NOMO-1 treated with DMSO at 0.1 percent for 48 hours (cell line): ENCODE measurements at regions not wholly inside any gene's neighbourhood (a gene's known extent, or its start where the extent isn't known, plus 50 kb on each side); places are given as distances from the start of the nearest gene placed in this dataset.
"Not testable (repeated sequence)": the region's sequence is repeated elsewhere in the genome, so short reads cannot be mapped to it uniquely, and the experiment has no call there.

Experiments
- DNase-seq: peaks from one replicate; lab custom pipeline; 2025; ENCODE audit not compliant: unreplicated experiment; lab: John Stamatoyannopoulos, UW

DNA sequence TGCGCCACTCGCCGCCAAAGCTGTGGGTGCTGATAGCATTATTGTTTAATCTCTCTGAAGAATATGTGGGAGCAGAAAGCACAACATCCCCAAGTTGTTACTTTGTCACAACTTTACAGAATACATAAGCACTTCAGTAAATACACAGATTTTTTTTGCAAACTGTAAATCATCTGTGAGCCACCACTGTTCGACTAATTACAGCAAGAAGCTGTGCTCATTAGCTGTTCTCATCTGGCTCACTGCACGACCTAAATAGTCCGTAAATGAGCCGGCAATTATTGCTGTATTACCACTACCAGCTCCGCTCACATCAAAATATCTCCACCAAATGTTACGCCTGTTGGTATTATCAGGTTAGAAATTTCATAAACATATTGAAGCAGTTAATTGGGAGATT lies 228.9 kb upstream of the PRKD1 start:
- no peak for DNase-seq

DNA sequence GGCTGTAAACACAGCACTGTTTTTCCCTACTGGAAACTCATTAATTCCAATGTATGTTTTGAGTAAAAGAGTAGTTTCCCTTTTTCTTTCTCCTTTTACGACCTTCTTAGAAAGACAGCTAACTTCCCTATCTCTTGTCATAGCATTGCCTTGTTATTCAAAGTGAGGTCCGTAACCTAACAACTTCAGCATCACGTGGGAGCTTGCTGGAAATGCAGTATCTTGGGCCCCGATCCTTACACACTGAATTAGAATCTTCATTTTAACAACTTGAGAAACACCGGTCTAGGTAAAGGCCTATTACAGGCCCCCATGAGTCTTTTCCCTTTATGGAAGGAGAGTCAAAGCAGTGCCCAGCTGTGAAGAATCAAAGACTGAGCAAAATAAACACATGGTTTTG lies 230.7 kb upstream of the PRKD1 start:
- no peak for DNase-seq

DNA sequence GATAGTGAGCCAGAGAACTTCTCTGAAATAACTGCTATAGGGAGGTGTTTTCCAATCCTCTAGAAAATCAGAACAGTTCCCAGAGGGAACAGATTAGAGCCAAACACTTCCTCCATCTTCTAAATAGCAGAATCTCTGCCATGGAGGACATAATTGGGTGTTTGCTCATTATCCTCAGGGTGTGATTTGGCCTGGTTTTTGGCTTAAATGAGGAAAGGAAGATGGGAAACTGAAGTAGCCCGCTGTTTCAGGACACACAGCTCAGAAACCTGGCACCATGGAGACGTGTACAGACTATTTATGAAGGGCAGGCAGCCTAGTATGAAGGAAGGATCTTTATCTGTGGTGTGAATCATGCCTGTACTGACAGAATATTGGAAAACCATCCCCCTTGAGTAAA lies 231.7 kb upstream of the PRKD1 start:
- DNase-seq: no peak

DNA sequence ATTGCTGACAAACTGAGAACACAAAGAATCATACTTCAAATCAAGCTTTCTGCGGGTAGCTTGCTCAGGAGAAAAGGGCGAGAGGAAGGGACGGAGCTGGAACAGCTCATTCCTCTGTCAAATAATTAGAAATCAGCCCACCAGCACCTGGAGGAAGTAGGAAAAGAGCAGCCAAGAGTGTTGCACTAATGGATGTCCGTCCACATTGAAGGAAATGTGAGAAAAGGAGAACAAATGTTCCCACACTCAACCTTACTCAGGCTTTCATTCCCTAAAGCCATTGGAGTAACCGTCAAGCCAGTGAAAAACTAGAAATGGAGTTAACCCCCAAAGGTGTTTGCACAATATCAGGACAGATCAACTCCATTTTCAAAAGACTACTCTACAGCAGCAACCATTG lies 233.0 kb upstream of the PRKD1 start:
- no peak for DNase-seq

DNA sequence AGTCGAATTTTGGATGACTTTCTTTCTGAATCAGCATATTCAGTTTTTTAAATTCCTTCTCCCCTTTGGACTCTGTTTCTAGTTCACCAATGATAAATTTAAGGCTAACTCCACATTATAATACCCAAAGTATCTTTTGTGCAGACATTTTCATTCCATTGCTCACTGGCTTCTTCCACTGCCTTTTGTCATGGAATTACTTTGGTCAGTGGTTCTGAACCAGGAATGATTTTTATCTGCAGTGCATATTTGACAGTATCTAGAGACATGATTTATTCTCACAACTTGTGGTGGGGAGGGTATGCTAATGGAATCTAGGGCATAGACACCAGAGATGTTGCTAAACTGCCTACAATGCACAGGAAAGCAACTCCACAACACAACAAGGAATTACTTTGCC lies 234.4 kb upstream of the PRKD1 start:
- no peak for DNase-seq

DNA sequence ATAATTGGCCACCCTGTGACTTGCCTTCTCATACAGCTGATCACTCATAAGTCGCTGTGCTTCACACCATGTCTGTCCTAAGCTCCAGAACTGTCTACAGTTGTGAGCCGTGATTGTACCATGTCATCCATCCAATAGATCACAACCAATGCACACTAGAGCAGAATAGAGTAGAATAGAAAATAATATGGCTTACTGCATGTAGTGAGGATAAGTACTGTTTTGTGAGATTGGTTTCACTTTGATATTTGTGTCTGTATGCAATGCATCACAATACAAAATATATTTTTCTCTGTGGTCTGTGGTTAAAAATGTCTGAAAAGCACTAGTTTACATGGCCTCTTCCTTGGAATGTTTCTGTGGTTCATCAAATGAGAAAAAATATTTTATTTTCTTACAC lies 237.6 kb upstream of the PRKD1 start:
- DNase-seq: no peak

DNA sequence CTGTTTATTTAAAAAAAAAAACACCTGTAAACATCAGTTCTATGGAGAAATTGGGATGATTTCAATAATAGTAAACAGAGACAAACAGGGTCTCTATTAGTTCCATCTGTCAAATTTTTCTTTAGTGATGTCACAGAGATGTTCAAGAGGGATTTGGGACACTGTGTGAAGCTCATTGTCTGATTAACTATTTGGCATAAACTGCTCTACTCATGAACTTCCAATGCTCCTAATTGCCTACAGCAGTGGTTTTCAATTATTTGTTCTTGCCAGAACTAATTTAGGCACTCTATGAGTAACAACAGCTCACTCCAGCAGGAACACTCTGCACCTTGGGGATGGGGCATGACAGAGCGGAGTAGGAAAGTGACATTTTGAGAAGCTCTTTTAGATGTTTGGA lies 250.1 kb upstream of the PRKD1 start:
- DNase-seq: no peak

DNA sequence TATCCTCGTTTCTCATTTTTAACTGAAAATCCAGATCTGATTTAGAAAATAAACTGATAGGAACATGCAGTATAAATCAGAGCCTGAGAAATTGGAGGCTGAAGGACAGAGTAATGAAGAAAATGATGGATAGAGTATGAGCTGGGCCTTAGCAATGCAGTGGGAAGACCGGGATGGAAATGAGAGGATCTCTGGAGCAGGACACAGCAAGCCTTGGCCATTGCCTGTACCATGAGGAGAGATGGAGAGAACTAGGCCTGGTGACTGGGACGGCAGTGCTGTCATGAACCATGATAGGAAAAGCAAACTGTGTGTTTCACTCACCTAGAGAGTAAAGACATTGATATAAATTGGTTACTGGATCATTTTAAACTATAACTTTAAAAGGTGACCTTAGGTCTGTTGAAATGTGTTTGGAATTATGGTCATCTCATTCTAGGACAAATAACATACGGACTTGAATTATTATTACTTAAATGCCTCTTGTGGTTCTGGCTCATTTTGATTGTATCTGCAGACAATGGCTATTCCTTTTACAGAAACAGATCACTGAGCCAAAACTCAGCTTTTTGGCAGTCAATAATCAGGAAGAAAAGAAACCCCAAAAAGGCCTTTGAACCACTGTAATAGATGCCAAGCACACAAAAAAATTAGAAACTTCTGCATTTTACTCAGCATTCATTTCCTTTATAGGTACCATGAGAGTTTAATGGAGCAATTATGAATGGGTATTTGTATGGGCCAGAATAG lies 251.9 kb upstream of the PRKD1 start:
- DNase-seq: no peak

DNA sequence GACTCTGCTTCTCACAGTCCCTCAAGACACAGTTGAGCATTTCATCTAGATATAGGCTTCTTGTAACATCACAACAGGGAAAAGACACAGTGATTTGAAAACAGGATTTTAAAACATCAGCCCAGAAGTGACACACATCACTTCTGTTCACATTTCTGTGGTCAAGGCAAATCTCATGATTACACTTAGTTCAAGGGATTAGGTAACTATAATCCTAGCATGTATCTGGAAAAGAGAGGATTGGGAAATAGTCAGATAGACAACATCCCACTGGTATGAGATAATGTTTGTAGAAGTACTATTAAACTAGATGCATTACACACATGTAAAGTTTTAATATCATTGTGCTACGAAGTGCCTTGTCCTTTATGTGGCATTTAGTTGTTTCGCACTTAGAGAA lies 252.6 kb upstream of the PRKD1 start:
- DNase-seq: no peak

DNA sequence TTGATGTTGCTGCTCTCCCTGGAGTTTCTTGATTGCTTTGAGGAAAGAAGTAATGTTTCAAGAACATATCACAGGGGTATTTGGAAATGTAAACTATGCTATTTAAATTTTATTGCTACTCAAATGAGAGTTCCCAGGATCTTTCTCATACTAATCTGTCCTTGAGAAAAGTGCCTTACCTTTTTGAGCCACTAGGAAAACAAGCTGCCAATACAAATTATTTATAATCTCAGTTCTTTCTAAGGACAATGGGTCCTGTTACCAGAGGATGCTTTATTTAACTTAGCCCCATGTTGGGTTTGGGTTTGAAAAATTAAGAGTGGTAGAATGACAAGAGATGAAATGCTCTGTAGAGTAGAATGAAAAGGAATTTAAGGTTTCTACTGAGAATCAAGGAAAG lies 258.2 kb upstream of the PRKD1 start:
- DNase-seq: no peak

DNA sequence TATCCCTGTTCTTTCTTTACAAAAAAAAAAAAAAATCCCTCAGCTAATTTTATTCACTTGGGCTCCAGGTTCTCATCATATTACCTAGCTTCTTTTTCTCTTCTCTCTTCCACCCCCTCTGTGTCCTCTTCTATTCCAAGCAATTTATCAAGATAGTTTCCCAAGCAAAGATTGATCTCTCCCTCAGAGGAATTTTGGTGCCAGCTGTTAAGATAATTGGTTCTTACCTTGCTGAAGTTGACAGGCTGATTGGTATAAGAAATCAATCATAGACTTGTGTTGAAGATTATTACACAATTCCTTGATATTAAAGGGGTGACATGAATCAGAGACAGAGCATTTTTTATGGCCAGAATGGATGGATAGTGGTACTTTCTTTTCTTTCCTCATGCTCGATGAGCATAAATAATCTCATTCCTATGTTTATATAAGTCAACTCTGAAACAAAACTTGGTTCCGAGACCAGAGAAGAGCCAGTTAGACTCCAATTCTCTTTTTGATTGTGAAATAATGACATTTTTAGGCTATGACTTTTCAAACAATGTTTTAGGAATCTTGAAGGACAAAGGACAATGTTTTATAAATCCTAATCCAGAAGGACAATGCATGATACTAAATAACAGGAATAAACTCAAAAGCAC lies 264.1 kb upstream of the PRKD1 start:
- no peak for DNase-seq

DNA sequence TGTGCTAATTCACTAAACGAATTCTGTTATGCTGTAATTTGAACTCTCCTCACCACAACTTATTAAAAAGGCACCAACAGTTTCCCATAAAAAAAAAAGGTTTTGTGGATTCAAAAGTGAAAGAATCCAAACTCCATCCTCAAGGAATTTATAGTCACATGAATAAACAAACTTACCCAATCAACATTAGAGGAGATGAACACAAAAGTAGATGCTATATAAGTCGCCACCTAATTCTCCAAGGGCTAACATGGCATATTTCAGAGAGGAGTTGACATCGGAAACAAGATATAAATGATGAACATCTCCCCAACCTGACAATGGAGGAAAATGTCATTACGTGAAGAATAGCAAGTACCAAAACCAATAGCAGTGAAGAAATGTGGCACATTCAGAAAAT lies 265.5 kb upstream of the PRKD1 start:
- no peak for DNase-seq

DNA sequence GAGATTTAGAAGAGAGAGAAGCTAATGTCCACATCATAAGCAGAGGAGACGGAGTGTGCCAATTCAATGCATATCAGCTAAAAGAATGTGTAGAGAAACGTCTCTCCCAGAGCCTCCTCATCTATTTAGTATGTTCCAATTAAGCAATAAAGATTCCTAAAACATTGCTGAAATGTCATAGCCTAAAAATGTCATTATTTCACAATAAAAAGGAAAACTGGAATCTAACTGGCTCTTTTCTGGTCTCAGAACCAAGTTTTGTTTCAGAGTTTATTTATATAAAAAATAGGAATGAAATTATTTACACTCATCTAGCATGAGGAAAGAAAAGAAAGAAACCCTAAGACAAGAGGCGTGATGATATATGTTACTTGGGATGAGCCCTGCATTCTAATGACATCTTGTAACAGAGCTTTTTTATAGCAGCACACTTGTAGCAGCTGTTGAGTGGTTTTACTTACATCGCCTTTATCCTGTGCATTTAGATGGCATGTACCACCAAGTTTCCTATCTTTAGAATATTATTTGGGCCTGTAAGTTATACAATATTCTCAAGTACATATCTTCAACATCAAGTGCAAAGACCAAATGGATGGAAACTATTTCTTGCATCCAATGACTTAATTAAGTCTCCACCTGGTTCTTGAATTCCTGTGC lies 266.3 kb upstream of the PRKD1 start:
- DNase-seq: no peak

DNA sequence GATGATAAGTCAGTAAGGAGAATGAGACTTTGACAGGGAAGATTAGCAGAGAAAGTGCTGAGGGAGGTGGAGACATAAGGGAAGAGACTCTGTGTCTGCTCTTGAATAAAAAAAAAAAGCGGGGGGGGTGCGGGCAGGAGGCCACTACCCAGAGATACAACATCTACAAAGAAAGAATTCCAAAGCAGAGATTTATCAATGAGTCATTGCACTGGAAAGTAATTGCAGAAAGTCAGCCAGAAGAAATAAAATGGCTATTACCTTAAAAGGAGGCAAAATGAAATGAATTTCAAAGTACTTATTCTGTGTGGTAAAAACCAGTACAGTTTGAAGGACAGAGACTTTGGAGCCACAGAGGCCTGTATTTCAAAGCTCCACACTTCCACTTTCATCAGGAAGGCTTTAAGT lies 267.1 kb upstream of the PRKD1 start:
- DNase-seq: no peak

DNA sequence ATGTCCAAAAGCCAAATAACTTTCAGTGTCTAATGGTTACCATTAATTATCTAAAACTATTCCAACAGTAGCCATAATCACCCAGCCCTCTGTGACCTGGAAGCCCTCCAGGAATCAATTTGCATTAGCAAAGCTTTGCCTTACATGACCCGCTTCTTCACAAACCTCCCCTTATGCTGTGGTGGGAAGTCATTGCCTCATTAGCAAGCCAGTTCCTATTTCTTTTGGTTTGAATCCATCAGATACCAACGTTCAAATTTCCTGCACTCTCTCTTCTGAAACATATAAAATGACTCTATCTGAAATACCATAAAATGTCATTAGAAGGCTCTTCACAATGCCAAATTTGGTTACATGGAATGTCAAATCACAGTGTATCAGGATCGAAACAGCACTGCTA lies 268.3 kb upstream of the PRKD1 start:
- DNase-seq: no peak

DNA sequence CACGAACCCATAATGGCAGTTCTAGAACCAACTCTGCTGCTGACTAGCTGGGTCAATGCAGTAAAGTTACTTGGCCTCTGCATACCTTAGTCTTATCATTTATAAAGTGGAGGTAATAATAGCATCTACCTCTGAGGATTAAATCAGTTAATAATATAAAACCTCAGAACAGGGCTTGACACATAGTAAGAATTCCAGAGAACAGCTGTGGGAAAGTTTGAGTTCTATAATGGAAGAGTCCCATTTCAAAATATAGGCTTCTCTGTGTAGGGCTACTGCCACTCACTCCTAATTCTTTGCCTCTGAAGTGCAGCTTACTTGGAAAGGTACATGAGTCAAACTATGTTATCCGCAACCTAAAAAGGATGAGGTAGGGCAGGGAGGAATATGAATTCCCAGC lies 269.2 kb upstream of the PRKD1 start:
- DNase-seq: no peak

DNA sequence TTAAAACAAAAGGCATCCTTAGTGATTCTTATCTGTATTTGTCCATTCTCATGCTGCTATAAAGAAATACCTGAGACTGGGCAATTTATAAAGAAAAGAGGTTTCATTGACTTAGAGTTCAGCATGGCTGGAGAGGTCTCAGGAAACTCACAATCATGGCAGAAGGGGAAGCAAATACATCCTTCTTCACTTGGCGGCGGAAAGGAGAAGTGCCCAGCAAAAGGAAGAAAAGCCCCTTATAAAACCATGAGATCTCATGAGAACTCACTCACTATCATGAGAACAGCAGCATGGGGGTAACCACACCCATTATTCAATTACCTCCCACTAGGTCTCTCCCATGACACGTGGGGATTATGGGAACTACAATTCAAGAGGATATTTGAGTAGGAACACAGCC lies 271.1 kb upstream of the PRKD1 start:
- DNase-seq: not testable (repeated sequence)

DNA sequence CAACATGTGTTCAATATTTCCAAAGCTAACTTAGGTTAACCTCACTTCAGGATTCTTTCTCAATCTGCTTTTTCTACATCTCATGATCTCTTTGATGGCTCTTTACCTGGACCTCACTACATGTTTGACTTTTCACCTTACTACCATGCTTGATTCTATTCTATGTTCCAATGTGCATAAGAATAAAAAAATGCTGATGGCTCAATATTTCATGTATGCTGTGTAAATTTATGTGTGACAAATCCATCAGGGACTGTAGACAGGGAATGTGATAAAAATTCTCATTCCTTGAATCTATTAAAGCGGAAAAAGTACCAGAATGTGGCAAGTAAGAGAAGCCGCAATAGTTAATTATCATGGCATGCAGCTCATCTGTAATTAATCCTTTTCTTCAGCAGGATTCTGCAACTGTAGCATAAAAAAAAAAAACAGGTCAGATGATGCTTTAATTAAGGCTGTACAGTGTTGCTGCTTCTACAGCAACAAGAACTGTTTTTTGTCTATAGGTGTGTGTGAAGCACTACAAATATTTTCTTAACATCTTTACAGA lies 276.9 kb upstream of the PRKD1 start:
- no peak for DNase-seq

DNA sequence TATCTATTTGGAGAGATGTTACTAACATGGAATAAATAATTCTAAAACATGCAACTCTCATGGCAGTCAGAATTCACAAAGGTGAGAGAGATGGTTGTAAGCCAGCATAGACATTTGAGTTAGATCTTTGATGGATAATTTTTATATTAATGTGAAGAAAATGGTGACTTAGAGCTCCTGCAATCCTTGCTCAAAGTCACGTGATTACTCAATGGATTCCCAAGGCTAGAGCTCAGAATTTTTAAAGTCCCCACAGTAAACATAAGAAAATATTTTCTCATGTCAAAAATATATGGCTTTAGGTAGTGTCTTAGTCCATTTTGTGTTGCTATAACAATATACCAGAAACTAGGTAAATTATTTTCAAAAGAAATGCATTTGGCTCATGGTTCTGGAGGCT lies 281.5 kb upstream of the PRKD1 start:
- no peak for DNase-seq

DNA sequence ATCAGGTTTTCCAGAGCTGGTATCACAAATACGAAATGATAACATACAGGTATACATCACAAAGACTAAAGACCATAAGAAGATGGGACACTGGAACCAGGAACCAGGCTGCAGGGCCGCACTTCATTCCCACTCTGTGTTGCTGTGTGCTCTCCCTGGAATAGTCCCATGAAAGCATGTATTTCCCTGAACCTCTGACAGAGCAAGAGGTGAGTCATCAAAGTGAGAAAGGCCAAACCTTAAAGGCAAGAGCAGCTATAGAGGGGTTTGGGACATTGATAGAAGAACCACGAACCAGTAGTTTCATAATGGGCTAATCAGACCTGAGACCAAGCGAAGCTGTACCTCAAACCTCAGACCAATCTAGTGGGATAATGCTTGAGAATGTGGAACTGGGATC lies 283.0 kb upstream of the PRKD1 start:
- DNase-seq: no peak

DNA sequence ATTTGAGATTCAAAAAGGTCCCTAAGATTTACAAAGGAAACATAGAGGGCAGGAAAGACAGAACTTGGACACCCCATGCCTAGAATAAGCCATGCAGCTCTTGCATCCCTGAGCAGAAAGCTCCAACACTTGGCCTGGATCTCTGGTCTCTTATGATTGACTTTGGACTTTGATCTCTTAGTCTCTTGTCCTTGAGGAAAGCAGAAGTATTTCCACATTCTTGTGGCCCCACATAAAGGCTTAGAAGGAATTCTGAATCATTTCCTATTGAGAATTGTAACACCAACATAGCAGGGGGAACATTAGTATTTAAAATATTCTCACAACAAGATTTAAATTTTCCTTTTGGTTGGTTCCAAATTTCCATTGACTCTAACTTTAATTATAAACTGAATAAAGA lies 283.7 kb upstream of the PRKD1 start:
- no peak for DNase-seq

DNA sequence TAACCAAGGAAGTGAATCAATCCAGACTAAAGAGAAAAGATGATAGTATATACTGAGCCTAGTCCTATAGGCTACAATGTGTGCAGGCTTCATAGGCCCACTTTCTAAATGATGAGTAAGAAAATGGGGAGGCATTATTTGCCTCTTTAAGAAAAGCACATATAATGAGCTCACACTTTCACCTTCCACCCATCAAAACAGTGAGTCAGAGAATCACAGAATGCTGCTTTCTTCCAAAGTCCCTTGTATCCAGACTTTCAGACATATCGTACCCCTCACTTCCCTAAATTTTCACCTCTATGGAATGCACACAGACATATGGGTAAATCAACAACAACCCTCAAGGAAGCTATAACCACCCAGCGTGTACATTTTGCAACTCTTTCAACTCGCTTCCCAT lies 286.4 kb upstream of the PRKD1 start:
- no peak for DNase-seq
